RWPE2 (cell line): ENCODE measurements at regions not wholly inside any gene's neighbourhood (a gene's known extent, or its start where the extent isn't known, plus 50 kb on each side); places are given as distances from the start of the nearest gene placed in this dataset.

Experiments
- ATAC-seq: fragments of 200-7000 bp; cut with Tn5 transposase; 3 replicates; pipeline ENCODE4 v1.9.1; 2021; ENCODE audit warnings: low read depth
- DNase-seq: peaks from one replicate; pipeline ENCODE4 v3.0.0-alpha.2; 2020; ENCODE audit warnings: low spot score
- H3K27ac ChIP-seq: fragments of 450-650 bp; 2 replicates; pipeline ENCODE4 v1.5.1; 2017; ENCODE audit warnings: mild to moderate bottlenecking; ENCODE audit not compliant: poor library complexity, severe bottlenecking
- H3K27me3 ChIP-seq: fragments of 250-450 bp; sonication (Bioruptor Pico); 2 replicates; pipeline ENCODE4 v1.5.1; 2021; ENCODE audit warnings: mild to moderate bottlenecking, moderate library complexity; ENCODE audit not compliant: insufficient read depth, poor library complexity, severe bottlenecking
- H3K36me3 ChIP-seq: fragments of 250-450 bp; sonication (Bioruptor Pico); 2 replicates; pipeline ENCODE4 v1.5.1; 2020; ENCODE audit warnings: low read depth, mild to moderate bottlenecking, moderate library complexity
- H3K4me1 ChIP-seq: fragments of 250-450 bp; sonication (Bioruptor Pico); 2 replicates; pipeline ENCODE4 v1.5.1; 2021; ENCODE audit warnings: mild to moderate bottlenecking, moderate library complexity; ENCODE audit not compliant: insufficient read depth, poor library complexity, severe bottlenecking
- H3K4me3 ChIP-seq: fragments of 250-450 bp; sonication (Bioruptor Pico); 2 replicates; pipeline ENCODE4 v1.5.1; 2021; ENCODE audit warnings: mild to moderate bottlenecking, moderate library complexity; ENCODE audit not compliant: severe bottlenecking
- H3K9me3 ChIP-seq: fragments of 250-450 bp; sonication (Bioruptor Pico); 2 replicates; pipeline ENCODE4 v1.5.1; 2021; ENCODE audit warnings: mild to moderate bottlenecking, moderate library complexity; ENCODE audit not compliant: severe bottlenecking
- TF ChIP-seq, protein P1 (sequence below): fragments of 450-650 bp; IDR thresholded peaks from one replicate; pipeline ENCODE4 v1.5.1; 2017; ENCODE audit warnings: mild to moderate bottlenecking, moderate library complexity; ENCODE audit not compliant: poor library complexity, severe bottlenecking

DNA sequence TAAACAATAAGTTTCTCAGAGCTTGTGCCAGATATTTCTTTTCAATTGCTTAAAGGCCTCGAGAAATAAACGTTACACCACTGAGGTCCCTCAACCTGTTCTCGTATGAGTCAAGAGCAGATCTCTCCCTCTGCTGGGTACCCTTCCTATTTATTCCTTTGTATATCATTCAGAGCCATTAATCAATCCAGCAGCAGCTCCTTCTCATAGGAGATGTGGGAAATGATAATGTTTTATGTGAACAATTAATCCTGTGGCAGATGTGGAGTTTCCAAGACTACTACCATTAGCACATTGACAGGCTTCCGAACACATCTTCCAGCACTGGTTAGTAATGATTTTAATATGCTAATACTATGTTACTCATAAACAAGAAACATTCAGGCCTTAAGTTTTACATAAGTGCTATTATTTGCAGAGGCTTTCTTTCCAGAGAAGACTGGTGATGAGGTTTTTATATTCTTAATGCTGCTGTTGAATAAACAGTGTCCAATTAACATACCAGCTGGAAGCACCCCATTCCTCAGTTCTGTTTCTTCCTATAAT lies 196.5 kb downstream of the ZNF608 start:
- TF ChIP-seq, protein P1, sequence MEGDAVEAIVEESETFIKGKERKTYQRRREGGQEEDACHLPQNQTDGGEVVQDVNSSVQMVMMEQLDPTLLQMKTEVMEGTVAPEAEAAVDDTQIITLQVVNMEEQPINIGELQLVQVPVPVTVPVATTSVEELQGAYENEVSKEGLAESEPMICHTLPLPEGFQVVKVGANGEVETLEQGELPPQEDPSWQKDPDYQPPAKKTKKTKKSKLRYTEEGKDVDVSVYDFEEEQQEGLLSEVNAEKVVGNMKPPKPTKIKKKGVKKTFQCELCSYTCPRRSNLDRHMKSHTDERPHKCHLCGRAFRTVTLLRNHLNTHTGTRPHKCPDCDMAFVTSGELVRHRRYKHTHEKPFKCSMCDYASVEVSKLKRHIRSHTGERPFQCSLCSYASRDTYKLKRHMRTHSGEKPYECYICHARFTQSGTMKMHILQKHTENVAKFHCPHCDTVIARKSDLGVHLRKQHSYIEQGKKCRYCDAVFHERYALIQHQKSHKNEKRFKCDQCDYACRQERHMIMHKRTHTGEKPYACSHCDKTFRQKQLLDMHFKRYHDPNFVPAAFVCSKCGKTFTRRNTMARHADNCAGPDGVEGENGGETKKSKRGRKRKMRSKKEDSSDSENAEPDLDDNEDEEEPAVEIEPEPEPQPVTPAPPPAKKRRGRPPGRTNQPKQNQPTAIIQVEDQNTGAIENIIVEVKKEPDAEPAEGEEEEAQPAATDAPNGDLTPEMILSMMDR = no peak
- Histone ChIP-seq H3K4me3 (no peak overlapping the region), H3K4me1 (no peaks in the 10 kb centered on the region), H3K36me3 (no peaks in the 10 kb centered on the region), H3K27me3 (no peaks in the 10 kb centered on the region), H3K9me3 (no peaks in the 10 kb centered on the region), H3K27ac (no peak overlapping the region)
- no peak for ATAC-seq
- DNase-seq = no peak

DNA sequence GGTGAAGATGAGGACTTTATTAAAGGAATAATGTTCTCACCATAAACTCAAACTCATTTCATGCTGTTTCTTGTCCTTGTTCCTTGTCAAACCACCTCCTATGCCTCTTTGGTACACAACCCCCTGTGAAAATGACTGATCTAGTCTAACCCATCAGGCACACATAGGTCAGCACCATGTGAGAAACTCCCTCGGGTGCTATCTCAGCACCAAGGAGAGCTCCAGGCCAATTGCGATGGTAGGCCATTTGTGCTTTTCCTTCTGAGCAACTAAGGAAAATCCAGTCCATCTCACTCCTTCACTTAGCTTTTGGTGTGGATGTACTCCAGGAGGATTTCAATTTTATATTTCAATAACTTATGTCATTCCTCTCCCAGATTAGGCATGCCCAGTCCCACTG lies 199.8 kb downstream of the ZNF608 start:
- no peak for DNase-seq
- ATAC-seq = 0 out of 3 replicates have a peak, but pooled peaks have one; percentile 48

DNA sequence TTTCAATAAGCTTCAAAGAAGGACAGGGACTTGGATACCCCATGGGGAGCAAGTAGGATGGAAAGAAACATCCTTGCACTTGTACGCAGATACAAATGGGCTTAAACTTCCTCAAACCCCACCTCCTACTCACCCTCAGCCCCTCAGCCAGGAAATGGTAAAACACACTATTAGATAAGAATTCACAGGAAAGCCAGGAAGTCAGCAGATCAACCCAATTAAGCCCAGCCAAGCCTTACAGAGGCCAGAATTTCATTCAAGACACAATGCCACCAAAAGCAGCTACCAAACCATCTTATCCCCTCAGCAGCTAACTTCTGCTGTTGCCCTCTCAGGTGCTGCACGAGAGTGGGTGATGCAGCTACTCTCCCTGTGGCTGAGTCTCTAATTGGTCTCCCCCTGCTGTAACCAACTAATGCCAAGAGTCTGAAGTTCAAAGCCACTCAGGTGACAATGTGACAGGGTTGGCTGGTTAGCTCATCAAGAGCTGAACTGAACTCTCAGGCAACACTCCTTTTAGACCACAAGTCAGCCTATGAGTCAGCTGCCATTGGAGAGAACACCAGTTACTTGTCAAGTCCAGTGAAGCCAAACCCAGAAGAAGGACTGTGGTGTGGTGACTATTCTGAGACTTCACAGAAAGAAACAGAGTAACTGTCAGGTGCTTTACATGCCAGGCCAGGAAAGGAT lies 201.9 kb downstream of the ZNF608 start:
- H3K4me1 ChIP-seq = no peaks in the 10 kb centered on the region
- H3K9me3 ChIP-seq = no peaks in the 10 kb centered on the region
- no peak overlapping the region for H3K4me3 ChIP-seq
- ATAC-seq (no peak), DNase-seq (no peak)
- no peaks in the 10 kb centered on the region for H3K36me3 ChIP-seq
- no peaks in the 10 kb centered on the region for H3K27me3 ChIP-seq
- TF ChIP-seq, protein P1 = no peak
- no peak overlapping the region for H3K27ac ChIP-seq

More for the DNA sequence above, 199.8 kb downstream of the ZNF608 start:
- H3K27me3 ChIP-seq = no peaks in the 10 kb centered on the region
- H3K9me3 ChIP-seq = no peaks in the 10 kb centered on the region
- TF ChIP-seq, protein P1 = no peak
- no peaks in the 10 kb centered on the region for H3K36me3 ChIP-seq
- H3K4me1 ChIP-seq = no peaks in the 10 kb centered on the region
- H3K4me3 ChIP-seq = no peak overlapping the region
- no peak overlapping the region for H3K27ac ChIP-seq

DNA sequence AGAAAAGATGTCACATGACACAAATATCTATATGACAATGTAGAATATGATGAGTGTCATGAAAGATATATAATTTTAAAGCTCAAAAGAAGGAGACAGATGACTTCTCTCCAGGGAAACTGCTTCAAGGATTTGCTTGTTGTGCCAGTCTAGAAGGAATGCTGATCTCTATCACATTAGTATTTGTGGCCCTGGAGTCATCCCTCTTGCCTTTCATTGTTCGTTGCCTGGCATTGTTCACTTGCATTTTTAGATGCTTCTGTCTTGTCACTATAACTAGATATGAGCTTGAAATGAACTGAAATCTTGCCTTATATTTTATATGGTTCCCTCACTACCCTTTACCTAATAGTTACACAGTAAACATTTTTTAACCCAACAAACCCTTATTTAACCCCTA lies 207.5 kb downstream of the ZNF608 start:
- ATAC-seq (no peak), DNase-seq (no peak)
- no peaks in the 10 kb centered on the region for H3K27me3 ChIP-seq
- no peaks in the 10 kb centered on the region for H3K9me3 ChIP-seq
- H3K4me1 ChIP-seq = no peaks in the 10 kb centered on the region
- H3K4me3 ChIP-seq = no peak overlapping the region
- no peaks in the 10 kb centered on the region for H3K36me3 ChIP-seq
- H3K27ac ChIP-seq = no peak overlapping the region
- TF ChIP-seq, protein P1 = no peak

DNA sequence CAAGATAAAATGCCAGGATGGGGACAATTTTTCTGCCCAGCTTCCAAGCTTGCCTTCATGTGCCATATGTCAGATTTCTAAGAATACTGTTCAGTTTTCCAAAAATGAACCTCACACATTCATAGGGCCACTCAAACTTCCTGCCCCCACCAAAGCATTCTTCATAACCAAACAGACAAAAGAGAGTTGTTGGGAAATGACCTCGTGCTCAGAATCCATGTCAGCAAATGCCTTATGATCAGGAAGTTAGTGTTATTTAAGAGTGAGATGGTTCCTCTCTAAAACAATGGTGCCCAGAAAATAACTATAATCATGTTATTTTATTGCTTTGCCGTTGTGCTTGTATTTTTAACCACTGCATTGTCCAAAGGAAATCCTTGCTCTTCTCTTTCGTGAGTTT lies 208.2 kb downstream of the ZNF608 start:
- ATAC-seq (no peak), DNase-seq (no peak)
- no peak overlapping the region for H3K27ac ChIP-seq
- H3K9me3 ChIP-seq = no peaks in the 10 kb centered on the region
- no peaks in the 10 kb centered on the region for H3K27me3 ChIP-seq
- no peak overlapping the region for H3K4me3 ChIP-seq
- H3K36me3 ChIP-seq = no peaks in the 10 kb centered on the region
- TF ChIP-seq, protein P1 = no peak
- H3K4me1 ChIP-seq = no peaks in the 10 kb centered on the region
